H1 (cell line): ENCODE measurements at regions not wholly inside any gene's neighbourhood (a gene's known extent, or its start where the extent isn't known, plus 50 kb on each side); places are given as distances from the start of the nearest gene placed in this dataset.
"Not testable (repeated sequence)": the region's sequence is repeated elsewhere in the genome, so short reads cannot be mapped to it uniquely, and the experiment has no call there.

Experiments
- BRCA1 ChIP-seq: IDR thresholded peaks from 2 replicates; pipeline ENCODE4 v1.6.1; 2012; ENCODE audit warnings: low read depth, low read length, improper control_type of control experiment
- CBX5 ChIP-seq: fragments of 300-800, 300-1000 bp; sonication (generic); IDR thresholded peaks from 2 replicates; pipeline ENCODE4 v1.7.1; 2016; ENCODE audit warnings: antibody characterized with exemption, low read length, low read depth
- CEBPB ChIP-seq: IDR thresholded peaks from 2 replicates; pipeline ENCODE4 v1.6.1; 2012; ENCODE audit warnings: low read depth, low read length
- CHD2 ChIP-seq: IDR thresholded peaks from 2 replicates; pipeline ENCODE4 v1.6.1; 2012; ENCODE audit warnings: low read length, improper control_type of control experiment
- EP300 ChIP-seq, 2 experiments: IDR thresholded peaks; 1 replicate in 1 of 2; 2 replicates in 1 of 2; pipeline ENCODE4 v1.6.1; 2011 to 2012; ENCODE audit warnings: low read depth in 2 of 2, low read length in 2 of 2, mild to moderate bottlenecking in 2 of 2, borderline replicate concordance in 1 of 2, inconsistent platforms in 1 of 2, moderate library complexity in 1 of 2
- EZH2 ChIP-seq: fragments of 200-600 bp; sonication (generic); IDR thresholded peaks from 2 replicates; pipeline ENCODE4 v1.7.1; 2012; ENCODE audit warnings: low read depth, mild to moderate bottlenecking, moderate library complexity, low read length, inconsistent platforms; ENCODE audit not compliant: severe bottlenecking
- GABPA ChIP-seq: IDR thresholded peaks from 2 replicates; pipeline ENCODE4 v1.6.1; 2011; ENCODE audit warnings: mild to moderate bottlenecking, low read length, moderate library complexity, borderline replicate concordance; ENCODE audit not compliant: insufficient read depth
- NRF1 ChIP-seq: IDR thresholded peaks from 2 replicates; pipeline ENCODE4 v1.6.1; 2011; ENCODE audit warnings: mild to moderate bottlenecking, low read depth, low read length, improper control_type of control experiment
- POLR2A ChIP-seq, 2 experiments: IDR thresholded peaks; 1 replicate in 1 of 2; 2 replicates in 1 of 2; pipeline ENCODE4 v1.6.1; 2011; ENCODE audit warnings: low read depth in 2 of 2, low read length in 2 of 2, mild to moderate bottlenecking in 2 of 2; ENCODE audit errors: control extremely low read depth in 1 of 2
- SUZ12 ChIP-seq: fragments of 200-600 bp; sonication (generic); IDR thresholded peaks from 2 replicates; pipeline ENCODE4 v1.6.1; 2012; ENCODE audit warnings: mild to moderate bottlenecking, inconsistent platforms, low read length, moderate library complexity, mixed read lengths
- YY1 ChIP-seq: IDR thresholded peaks from 2 replicates; pipeline ENCODE4 v1.6.1; 2011; ENCODE audit warnings: low read depth, mild to moderate bottlenecking, low read length
- ZNF274 ChIP-seq: IDR thresholded peaks from 2 replicates; pipeline ENCODE4 v1.7.0; 2012; ENCODE audit warnings: low read length, borderline replicate concordance; ENCODE audit errors: extremely low read depth
- TF ChIP-seq, protein P1 (sequence below), 3 experiments: IDR thresholded peaks; 1 replicate in 2 of 3; 2 replicates in 1 of 3; pipeline versions ENCODE4 v1.5.1 to v1.6.1; 2011; ENCODE audit warnings: low read length in 3 of 3, mild to moderate bottlenecking in 3 of 3, inconsistent platforms in 2 of 3, low read depth in 1 of 3, moderate library complexity in 1 of 3; ENCODE audit not compliant: insufficient read depth in 1 of 3; ENCODE audit errors: control extremely low read depth in 1 of 3
- TF ChIP-seq, protein P2 (sequence below): IDR thresholded peaks from 2 replicates; pipeline ENCODE4 v1.6.1; 2012; ENCODE audit warnings: low read length, inconsistent platforms

DNA sequence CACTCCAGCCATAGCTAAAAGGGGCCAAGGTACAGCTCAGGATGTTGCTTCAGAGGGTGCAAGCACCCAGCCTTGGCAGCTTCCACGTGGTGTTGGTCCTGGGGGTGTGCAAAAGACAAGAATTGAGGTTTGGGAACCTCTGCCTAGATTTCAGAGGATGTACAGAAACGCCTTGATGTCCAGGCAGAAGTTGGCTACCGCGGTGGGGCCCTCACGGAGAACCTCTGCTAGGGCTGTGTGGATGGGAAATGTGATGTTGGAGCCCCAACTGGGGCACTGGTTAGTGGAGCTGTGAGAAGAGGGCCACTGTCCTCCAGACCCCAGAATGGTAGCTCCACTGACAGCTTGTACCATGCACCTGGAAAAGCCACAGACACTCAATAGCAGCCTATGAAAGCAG is 380.6 kb downstream of the IL20RB start:
- not testable (repeated sequence) for TF ChIP-seq SUZ12; CBX5; BRCA1; POLR2A (IDR thresholded peaks at IDR 0.05; ENCODE audit: control extremely low read depth in 1 of 2, low read depth in 2 of 2, low read length in 2 of 2); EZH2; CHD2; ZNF274; CEBPB; GABPA; NRF1; YY1; EP300 (IDR thresholded peaks at IDR 0.05; ENCODE audit: borderline replicate concordance in 1 of 2, low read depth in 2 of 2, low read length in 2 of 2)
- TF ChIP-seq, protein P1, sequence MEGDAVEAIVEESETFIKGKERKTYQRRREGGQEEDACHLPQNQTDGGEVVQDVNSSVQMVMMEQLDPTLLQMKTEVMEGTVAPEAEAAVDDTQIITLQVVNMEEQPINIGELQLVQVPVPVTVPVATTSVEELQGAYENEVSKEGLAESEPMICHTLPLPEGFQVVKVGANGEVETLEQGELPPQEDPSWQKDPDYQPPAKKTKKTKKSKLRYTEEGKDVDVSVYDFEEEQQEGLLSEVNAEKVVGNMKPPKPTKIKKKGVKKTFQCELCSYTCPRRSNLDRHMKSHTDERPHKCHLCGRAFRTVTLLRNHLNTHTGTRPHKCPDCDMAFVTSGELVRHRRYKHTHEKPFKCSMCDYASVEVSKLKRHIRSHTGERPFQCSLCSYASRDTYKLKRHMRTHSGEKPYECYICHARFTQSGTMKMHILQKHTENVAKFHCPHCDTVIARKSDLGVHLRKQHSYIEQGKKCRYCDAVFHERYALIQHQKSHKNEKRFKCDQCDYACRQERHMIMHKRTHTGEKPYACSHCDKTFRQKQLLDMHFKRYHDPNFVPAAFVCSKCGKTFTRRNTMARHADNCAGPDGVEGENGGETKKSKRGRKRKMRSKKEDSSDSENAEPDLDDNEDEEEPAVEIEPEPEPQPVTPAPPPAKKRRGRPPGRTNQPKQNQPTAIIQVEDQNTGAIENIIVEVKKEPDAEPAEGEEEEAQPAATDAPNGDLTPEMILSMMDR (IDR thresholded peaks at IDR 0.05; ENCODE audit: control extremely low read depth in 1 of 3, insufficient read depth in 1 of 3, low read depth in 1 of 3, low read length in 3 of 3) = not testable (repeated sequence)
- TF ChIP-seq, protein P2, sequence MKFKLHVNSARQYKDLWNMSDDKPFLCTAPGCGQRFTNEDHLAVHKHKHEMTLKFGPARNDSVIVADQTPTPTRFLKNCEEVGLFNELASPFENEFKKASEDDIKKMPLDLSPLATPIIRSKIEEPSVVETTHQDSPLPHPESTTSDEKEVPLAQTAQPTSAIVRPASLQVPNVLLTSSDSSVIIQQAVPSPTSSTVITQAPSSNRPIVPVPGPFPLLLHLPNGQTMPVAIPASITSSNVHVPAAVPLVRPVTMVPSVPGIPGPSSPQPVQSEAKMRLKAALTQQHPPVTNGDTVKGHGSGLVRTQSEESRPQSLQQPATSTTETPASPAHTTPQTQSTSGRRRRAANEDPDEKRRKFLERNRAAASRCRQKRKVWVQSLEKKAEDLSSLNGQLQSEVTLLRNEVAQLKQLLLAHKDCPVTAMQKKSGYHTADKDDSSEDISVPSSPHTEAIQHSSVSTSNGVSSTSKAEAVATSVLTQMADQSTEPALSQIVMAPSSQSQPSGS = not testable (repeated sequence)
